ENCODE measurements at regions not wholly inside any gene's neighbourhood (a gene's known extent, or its start where the extent isn't known, plus 50 kb on each side); places are given as distances from the start of the nearest gene placed in this dataset.
A peak's percentile ranks its signal among the peaks of the same experiment; 100 is the strongest.

DNA sequence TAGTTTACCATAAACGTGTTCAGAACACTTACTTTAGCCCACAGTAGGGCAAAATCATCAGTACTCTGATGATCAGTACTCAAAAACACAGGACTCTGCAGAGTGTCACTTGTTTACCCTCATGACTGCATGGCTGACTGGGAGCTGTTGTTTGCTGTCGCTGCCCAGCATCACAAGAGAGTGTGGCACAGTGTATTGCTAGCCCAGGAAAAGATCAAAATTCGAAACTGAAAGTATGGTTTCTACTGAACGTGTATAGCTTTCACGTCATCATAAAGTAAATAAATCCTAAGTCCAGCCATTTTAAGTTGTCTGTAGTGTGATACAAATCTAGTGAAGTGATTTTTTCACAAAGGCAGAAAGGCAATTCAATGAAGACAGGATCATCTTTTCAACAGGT lies 184.6 kb downstream of the RAMP3 start:
- Histone ChIP-seq H3K4me1 (ENCODE audit: control insufficient read depth, insufficient read depth, low read length) (no peaks in the 10 kb centered on the region), H3K36me3 (ENCODE audit: control insufficient read depth, insufficient read depth, low read length) (no peaks in the 10 kb centered on the region), H3K27me3 (ENCODE audit: control insufficient read depth, insufficient read depth, low read length) (no peaks in the 10 kb centered on the region), H3K27ac (ENCODE audit: low read length) (no peak overlapping the region), H3K4me3 (ENCODE audit: low read length) (no peak overlapping the region), H3K9me3 (ENCODE audit: control insufficient read depth, insufficient read depth, low read length) (no peaks in the 10 kb centered on the region)
- Mint-ChIP-seq H3K9me3 (no peaks in the 10 kb centered on the region), H3K4me3 (no peak overlapping the region), H3K27me3 (ENCODE audit: low read depth in 2 of 2) (peaks cover 18 to 46% of the 10 kb centered on the region in 2 donors), H3K36me3 (no peaks in the 10 kb centered on the region), H3K4me1 (no peaks in the 10 kb centered on the region), H3K27ac (no peak overlapping the region)
- ATAC-seq (peak in 1 of 3 donors; percentile 39), DNase-seq (peak in 1 of 2 donors; percentile 5)
- WGBS (ENCODE audit: insufficient coverage), result 59% methylated on average over 4 of the region's 5 CpGs
- intact Hi-C loops (cut with micrococcal nuclease), result no loop called here
- TF ChIP-seq, protein P1, sequence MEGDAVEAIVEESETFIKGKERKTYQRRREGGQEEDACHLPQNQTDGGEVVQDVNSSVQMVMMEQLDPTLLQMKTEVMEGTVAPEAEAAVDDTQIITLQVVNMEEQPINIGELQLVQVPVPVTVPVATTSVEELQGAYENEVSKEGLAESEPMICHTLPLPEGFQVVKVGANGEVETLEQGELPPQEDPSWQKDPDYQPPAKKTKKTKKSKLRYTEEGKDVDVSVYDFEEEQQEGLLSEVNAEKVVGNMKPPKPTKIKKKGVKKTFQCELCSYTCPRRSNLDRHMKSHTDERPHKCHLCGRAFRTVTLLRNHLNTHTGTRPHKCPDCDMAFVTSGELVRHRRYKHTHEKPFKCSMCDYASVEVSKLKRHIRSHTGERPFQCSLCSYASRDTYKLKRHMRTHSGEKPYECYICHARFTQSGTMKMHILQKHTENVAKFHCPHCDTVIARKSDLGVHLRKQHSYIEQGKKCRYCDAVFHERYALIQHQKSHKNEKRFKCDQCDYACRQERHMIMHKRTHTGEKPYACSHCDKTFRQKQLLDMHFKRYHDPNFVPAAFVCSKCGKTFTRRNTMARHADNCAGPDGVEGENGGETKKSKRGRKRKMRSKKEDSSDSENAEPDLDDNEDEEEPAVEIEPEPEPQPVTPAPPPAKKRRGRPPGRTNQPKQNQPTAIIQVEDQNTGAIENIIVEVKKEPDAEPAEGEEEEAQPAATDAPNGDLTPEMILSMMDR (IDR thresholded peaks at IDR 0.05), result no peak

DNA sequence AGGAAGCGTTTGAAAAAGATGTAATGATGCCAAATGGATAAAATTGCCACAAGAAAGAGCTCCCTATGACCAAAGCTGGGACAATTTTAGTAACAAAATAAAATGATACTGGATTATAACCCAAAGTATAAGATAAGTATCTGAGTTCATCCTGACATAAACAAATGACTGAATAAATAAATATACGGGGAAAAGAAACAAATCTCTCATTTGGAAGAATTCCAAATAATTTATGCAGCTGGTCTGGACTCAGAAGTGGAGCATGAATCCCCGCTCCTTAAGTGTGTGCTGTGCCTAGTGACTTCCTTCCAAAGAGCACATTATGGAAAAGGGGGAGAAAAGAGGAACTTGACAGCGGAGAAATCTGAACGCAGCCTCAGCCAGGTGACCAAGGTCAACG lies 186.2 kb downstream of the RAMP3 start:
- DNase-seq (no peak), ATAC-seq (no peak)
- H3K27ac Mint-ChIP-seq, result no peak overlapping the region
- H3K4me3 Mint-ChIP-seq, result no peak overlapping the region
- H3K27ac ChIP-seq (ENCODE audit: low read length), result no peak overlapping the region
- intact Hi-C loops (cut with micrococcal nuclease), result no loop called here
- H3K36me3 Mint-ChIP-seq, result no peaks in the 10 kb centered on the region
- no peaks in the 10 kb centered on the region for H3K27me3 ChIP-seq (ENCODE audit: control insufficient read depth, insufficient read depth, low read length)
- no peaks in the 10 kb centered on the region for H3K36me3 ChIP-seq (ENCODE audit: control insufficient read depth, insufficient read depth, low read length)
- TF ChIP-seq, protein P1 (IDR thresholded peaks at IDR 0.05), result no peak
- H3K9me3 Mint-ChIP-seq, result no peaks in the 10 kb centered on the region
- H3K9me3 ChIP-seq (ENCODE audit: control insufficient read depth, insufficient read depth, low read length), result no peaks in the 10 kb centered on the region
- no peak overlapping the region for H3K4me3 ChIP-seq (ENCODE audit: low read length)
- no peaks in the 10 kb centered on the region for H3K4me1 Mint-ChIP-seq
- 56% methylated on average over 5 of the region's 6 CpGs for WGBS (ENCODE audit: insufficient coverage)
- peaks cover 22 to 44% of the 10 kb centered on the region in 2 donors for H3K27me3 Mint-ChIP-seq (ENCODE audit: low read depth in 2 of 2)
- H3K4me1 ChIP-seq (ENCODE audit: control insufficient read depth, insufficient read depth, low read length), result no peaks in the 10 kb centered on the region

DNA sequence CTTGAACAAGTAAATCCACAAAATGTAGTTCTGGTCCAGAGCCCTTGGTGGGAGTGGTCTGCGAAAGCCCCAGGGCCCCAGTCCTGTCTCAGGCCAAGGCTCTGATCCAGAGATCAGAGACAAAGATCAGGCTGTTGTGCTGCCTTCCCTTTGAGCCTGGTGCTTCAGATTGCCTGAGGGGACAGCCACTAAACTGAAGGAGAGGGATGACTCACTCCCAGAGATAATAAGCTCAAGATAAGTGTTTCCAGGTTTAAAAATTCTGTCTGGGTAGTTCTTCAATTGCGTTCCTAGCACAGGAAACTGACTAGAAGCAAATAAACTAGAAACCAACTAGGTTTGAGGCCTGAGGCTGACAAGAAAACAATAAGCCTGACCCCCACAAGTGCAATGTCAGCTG lies 190.2 kb downstream of the RAMP3 start:
- H3K4me3 Mint-ChIP-seq, result no peak overlapping the region
- Histone ChIP-seq H3K9me3 (ENCODE audit: control insufficient read depth, insufficient read depth, low read length) (no peaks in the 10 kb centered on the region), H3K36me3 (ENCODE audit: control insufficient read depth, insufficient read depth, low read length) (no peaks in the 10 kb centered on the region), H3K27me3 (ENCODE audit: control insufficient read depth, insufficient read depth, low read length) (no peaks in the 10 kb centered on the region), H3K4me1 (ENCODE audit: control insufficient read depth, insufficient read depth, low read length) (no peaks in the 10 kb centered on the region), H3K4me3 (ENCODE audit: low read length) (no peak overlapping the region), H3K27ac (ENCODE audit: low read length) (no peak overlapping the region)
- peaks cover 17 to 27% of the 10 kb centered on the region in 2 donors for H3K27me3 Mint-ChIP-seq (ENCODE audit: low read depth in 2 of 2)
- H3K27ac Mint-ChIP-seq, result no peak overlapping the region
- TF ChIP-seq, protein P1 (IDR thresholded peaks at IDR 0.05), result no peak
- H3K9me3 Mint-ChIP-seq, result no peaks in the 10 kb centered on the region
- H3K36me3 Mint-ChIP-seq, result no peaks in the 10 kb centered on the region
- intact Hi-C loops (cut with micrococcal nuclease), result no loop called here
- DNase-seq (no peak), ATAC-seq (no peak)
- 58% methylated on average over 2 of the region's 2 CpGs for WGBS (ENCODE audit: insufficient coverage)
- H3K4me1 Mint-ChIP-seq, result no peaks in the 10 kb centered on the region

DNA sequence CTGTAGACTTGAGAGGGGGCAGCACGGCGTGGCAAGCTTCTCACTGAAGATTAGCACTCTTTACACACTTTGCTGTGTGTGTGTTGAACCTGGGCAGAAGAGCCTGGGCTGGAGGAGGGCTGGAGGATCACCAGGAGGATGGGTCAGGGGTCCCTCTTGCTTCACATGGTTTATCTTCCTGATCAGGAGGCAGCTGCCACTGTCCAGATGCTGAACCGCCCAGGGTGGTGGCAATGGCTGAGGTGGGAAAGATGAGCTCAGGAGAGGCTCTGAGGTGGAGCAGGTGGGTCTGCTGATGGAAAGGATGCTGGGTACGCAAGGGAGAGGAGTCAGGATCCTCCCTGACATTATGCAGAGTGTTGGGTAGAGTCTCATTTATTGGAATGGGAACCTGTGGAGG lies 191.5 kb downstream of the RAMP3 start:
- Histone ChIP-seq H3K9me3 (ENCODE audit: control insufficient read depth, insufficient read depth, low read length) (no peaks in the 10 kb centered on the region), H3K4me3 (ENCODE audit: low read length) (no peak overlapping the region), H3K27ac (ENCODE audit: low read length) (no peak overlapping the region), H3K36me3 (ENCODE audit: control insufficient read depth, insufficient read depth, low read length) (no peaks in the 10 kb centered on the region), H3K4me1 (ENCODE audit: control insufficient read depth, insufficient read depth, low read length) (no peaks in the 10 kb centered on the region), H3K27me3 (ENCODE audit: control insufficient read depth, insufficient read depth, low read length) (no peaks in the 10 kb centered on the region)
- H3K36me3 Mint-ChIP-seq, result no peaks in the 10 kb centered on the region
- intact Hi-C loops (cut with micrococcal nuclease), result no loop called here
- DNase-seq, result no peak
- no peak overlapping the region for H3K4me3 Mint-ChIP-seq
- TF ChIP-seq, protein P1 (IDR thresholded peaks at IDR 0.05), result no peak
- 76% methylated on average over 4 of the region's 4 CpGs for WGBS (ENCODE audit: insufficient coverage)
- H3K9me3 Mint-ChIP-seq, result no peaks in the 10 kb centered on the region
- no peak overlapping the region for H3K27ac Mint-ChIP-seq
- H3K4me1 Mint-ChIP-seq, result no peaks in the 10 kb centered on the region
- ATAC-seq, result no peak
- H3K27me3 Mint-ChIP-seq (ENCODE audit: low read depth in 2 of 2), result peaks cover 16 to 30% of the 10 kb centered on the region in 2 donors

All from natural killer cell (primary cell).